ENCODE measurements at regions not wholly inside any gene's neighbourhood (a gene's known extent, or its start where the extent isn't known, plus 50 kb on each side); places are given as distances from the start of the nearest gene placed in this dataset.
A peak's percentile ranks its signal among the peaks of the same experiment; 100 is the strongest.

GRCh38 chr3:159196359-159196758 lies 394.5 kb downstream of the MFSD1 start (continued):
- TF ChIP-seq POU6F1 (CRISPR knock-in tag; IDR thresholded peaks at IDR 0.05; ENCODE audit: borderline replicate concordance, low read depth) (no peak), ISL1 (CRISPR knock-in tag; IDR thresholded peaks at IDR 0.05) (no peak), ZNF70 (CRISPR knock-in tag; IDR thresholded peaks at IDR 0.05) (no peak), CSDC2 (CRISPR knock-in tag; IDR thresholded peaks at IDR 0.05) (no peak), ZFP3 (CRISPR knock-in tag; IDR thresholded peaks at IDR 0.05) (no peak), TCF4 (CRISPR knock-in tag; IDR thresholded peaks at IDR 0.05; ENCODE audit: borderline replicate concordance) (no peak), CREB5 (CRISPR knock-in tag; IDR thresholded peaks at IDR 0.05; ENCODE audit: low read depth) (no peak)

- ATAC-seq, result peak; percentile 91
- TF ChIP-seq CSDC2 (CRISPR knock-in tag; IDR thresholded peaks at IDR 0.05) (no peak), ARNTL (CRISPR knock-in tag; IDR thresholded peaks at IDR 0.05; ENCODE audit: borderline replicate concordance, low read depth) (no peak), OSR1 (CRISPR knock-in tag; IDR thresholded peaks at IDR 0.05) (no peak), CREB5 (CRISPR knock-in tag; IDR thresholded peaks at IDR 0.05; ENCODE audit: low read depth) (no peak), ZFP3 (CRISPR knock-in tag; IDR thresholded peaks at IDR 0.05) (no peak), ZNF8 (CRISPR knock-in tag; IDR thresholded peaks at IDR 0.05) (no peak), PATZ1 (CRISPR knock-in tag; IDR thresholded peaks at IDR 0.05; ENCODE audit: borderline replicate concordance) (no peak), ESRRG (CRISPR knock-in tag; IDR thresholded peaks at IDR 0.05) (no peak), GLIS3 (CRISPR knock-in tag; IDR thresholded peaks at IDR 0.05) (no peak), ZFP30 (CRISPR knock-in tag; IDR thresholded peaks at IDR 0.05) (no peak), TCF4 (CRISPR knock-in tag; IDR thresholded peaks at IDR 0.05; ENCODE audit: borderline replicate concordance) (no peak), SNAI2 (CRISPR knock-in tag; IDR thresholded peaks at IDR 0.05) (no peak), TOX (CRISPR knock-in tag; IDR thresholded peaks at IDR 0.05; ENCODE audit: borderline replicate concordance) (no peak), PPARA (CRISPR knock-in tag; IDR thresholded peaks at IDR 0.05; ENCODE audit: borderline replicate concordance) (no peak), RARB (CRISPR knock-in tag; IDR thresholded peaks at IDR 0.05) (no peak)
- TF ChIP-seq, protein P1, sequence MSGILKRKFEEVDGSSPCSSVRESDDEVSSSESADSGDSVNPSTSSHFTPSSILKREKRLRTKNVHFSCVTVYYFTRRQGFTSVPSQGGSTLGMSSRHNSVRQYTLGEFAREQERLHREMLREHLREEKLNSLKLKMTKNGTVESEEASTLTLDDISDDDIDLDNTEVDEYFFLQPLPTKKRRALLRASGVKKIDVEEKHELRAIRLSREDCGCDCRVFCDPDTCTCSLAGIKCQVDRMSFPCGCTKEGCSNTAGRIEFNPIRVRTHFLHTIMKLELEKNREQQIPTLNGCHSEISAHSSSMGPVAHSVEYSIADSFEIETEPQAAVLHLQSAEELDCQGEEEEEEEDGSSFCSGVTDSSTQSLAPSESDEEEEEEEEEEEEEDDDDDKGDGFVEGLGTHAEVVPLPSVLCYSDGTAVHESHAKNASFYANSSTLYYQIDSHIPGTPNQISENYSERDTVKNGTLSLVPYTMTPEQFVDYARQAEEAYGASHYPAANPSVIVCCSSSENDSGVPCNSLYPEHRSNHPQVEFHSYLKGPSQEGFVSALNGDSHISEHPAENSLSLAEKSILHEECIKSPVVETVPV (CRISPR knock-in tag; IDR thresholded peaks at IDR 0.05), result no peak
Measured at GRCh38 chr3:159200176-159200575, 398.3 kb downstream of the MFSD1 start.

DNA sequence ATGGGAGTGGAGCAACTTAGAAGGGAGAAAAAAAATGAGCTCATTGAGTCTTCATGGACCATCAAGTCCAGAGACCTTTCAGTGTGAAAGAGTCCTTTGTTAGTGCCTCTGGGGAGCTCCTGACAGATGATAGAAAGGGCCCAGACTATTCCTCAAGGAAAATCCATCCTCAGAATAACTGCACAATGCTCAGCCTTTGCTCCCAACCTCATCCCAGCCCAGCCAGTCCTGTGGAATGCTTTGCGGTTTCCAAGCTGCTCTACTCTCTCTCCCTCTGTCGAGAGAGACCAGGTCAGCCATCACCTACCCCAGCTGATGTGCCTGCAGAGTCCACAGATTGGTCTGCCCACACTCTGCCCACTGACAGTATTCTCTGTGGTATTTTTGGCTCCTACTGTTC lies 406.2 kb downstream of the MFSD1 start:
- ATAC-seq, result no peak
- TF ChIP-seq TOX (CRISPR knock-in tag; IDR thresholded peaks at IDR 0.05; ENCODE audit: borderline replicate concordance) (no peak), SNAI2 (CRISPR knock-in tag; IDR thresholded peaks at IDR 0.05) (no peak), CREB5 (CRISPR knock-in tag; IDR thresholded peaks at IDR 0.05; ENCODE audit: low read depth) (no peak), GLIS3 (CRISPR knock-in tag; IDR thresholded peaks at IDR 0.05) (no peak), POU6F1 (CRISPR knock-in tag; IDR thresholded peaks at IDR 0.05; ENCODE audit: borderline replicate concordance, low read depth) (no peak), ZC3H10 (CRISPR knock-in tag; IDR thresholded peaks at IDR 0.05) (no peak), RARB (CRISPR knock-in tag; IDR thresholded peaks at IDR 0.05) (no peak), ESRRG (CRISPR knock-in tag; IDR thresholded peaks at IDR 0.05) (no peak), PATZ1 (CRISPR knock-in tag; IDR thresholded peaks at IDR 0.05; ENCODE audit: borderline replicate concordance) (no peak), CSDC2 (CRISPR knock-in tag; IDR thresholded peaks at IDR 0.05) (no peak), BACH2 (CRISPR knock-in tag; IDR thresholded peaks at IDR 0.05; ENCODE audit: borderline replicate concordance) (no peak)
- TF ChIP-seq, protein P2, sequence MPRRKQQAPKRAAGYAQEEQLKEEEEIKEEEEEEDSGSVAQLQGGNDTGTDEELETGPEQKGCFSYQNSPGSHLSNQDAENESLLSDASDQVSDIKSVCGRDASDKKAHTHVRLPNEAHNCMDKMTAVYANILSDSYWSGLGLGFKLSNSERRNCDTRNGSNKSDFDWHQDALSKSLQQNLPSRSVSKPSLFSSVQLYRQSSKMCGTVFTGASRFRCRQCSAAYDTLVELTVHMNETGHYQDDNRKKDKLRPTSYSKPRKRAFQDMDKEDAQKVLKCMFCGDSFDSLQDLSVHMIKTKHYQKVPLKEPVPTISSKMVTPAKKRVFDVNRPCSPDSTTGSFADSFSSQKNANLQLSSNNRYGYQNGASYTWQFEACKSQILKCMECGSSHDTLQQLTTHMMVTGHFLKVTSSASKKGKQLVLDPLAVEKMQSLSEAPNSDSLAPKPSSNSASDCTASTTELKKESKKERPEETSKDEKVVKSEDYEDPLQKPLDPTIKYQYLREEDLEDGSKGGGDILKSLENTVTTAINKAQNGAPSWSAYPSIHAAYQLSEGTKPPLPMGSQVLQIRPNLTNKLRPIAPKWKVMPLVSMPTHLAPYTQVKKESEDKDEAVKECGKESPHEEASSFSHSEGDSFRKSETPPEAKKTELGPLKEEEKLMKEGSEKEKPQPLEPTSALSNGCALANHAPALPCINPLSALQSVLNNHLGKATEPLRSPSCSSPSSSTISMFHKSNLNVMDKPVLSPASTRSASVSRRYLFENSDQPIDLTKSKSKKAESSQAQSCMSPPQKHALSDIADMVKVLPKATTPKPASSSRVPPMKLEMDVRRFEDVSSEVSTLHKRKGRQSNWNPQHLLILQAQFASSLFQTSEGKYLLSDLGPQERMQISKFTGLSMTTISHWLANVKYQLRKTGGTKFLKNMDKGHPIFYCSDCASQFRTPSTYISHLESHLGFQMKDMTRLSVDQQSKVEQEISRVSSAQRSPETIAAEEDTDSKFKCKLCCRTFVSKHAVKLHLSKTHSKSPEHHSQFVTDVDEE (CRISPR knock-in tag; IDR thresholded peaks at IDR 0.05), result no peak

Measured in SK-N-SH treated with all-trans-retinoic acid at 6 μM for 48 hours (cell line).